ENCODE measurements at regions not wholly inside any gene's neighbourhood (a gene's known extent, or its start where the extent isn't known, plus 50 kb on each side); places are given as distances from the start of the nearest gene placed in this dataset.
"Not testable (repeated sequence)": the region's sequence is repeated elsewhere in the genome, so short reads cannot be mapped to it uniquely, and the experiment has no call there.

- DNase-seq (ENCODE audit: low read depth in 2 of 2): no peak
These were observed 477.3 kb downstream of the TSHZ3 start for GRCh38 chr19:30871979-30872378.

GRCh38 chr19:30870876-30871275, 478.4 kb downstream of the TSHZ3 start:
- DNase-seq (ENCODE audit: low read depth in 2 of 2): no peak

- no peak for DNase-seq (ENCODE audit: low read depth in 2 of 2)
These were observed 483.7 kb downstream of the TSHZ3 start for GRCh38 chr19:30865511-30865910.

GRCh38 chr19:30864391-30865215, 484.6 kb downstream of the TSHZ3 start:
- DNase-seq (ENCODE audit: low read depth in 2 of 2): no peak

- DNase-seq (ENCODE audit: low read depth in 2 of 2): no peak
These were observed 486.4 kb downstream of the TSHZ3 start for GRCh38 chr19:30862876-30863275.

GRCh38 chr19:30861919-30862318, 487.3 kb downstream of the TSHZ3 start:
- no peak for DNase-seq (ENCODE audit: low read depth in 2 of 2)

GRCh38 chr19:30857966-30858490, 485.8 kb downstream of the ZNF536 start:
- no peak for DNase-seq (ENCODE audit: low read depth in 2 of 2)

GRCh38 chr19:30857388-30857787, 485.2 kb downstream of the ZNF536 start:
- no peak for DNase-seq (ENCODE audit: low read depth in 2 of 2)

GRCh38 chr19:30856786-30857185, 484.6 kb downstream of the ZNF536 start:
- no peak for DNase-seq (ENCODE audit: low read depth in 2 of 2)

GRCh38 chr19:30856376-30856775, 484.2 kb downstream of the ZNF536 start:
- DNase-seq (ENCODE audit: low read depth in 2 of 2): no peak

- no peak for DNase-seq (ENCODE audit: low read depth in 2 of 2)
These were observed 483.3 kb downstream of the ZNF536 start for GRCh38 chr19:30855442-30855841.

GRCh38 chr19:30854661-30855060, 482.5 kb downstream of the ZNF536 start:
- no peak for DNase-seq (ENCODE audit: low read depth in 2 of 2)

- no peak for DNase-seq (ENCODE audit: low read depth in 2 of 2)
These were observed 482.0 kb downstream of the ZNF536 start for GRCh38 chr19:30854207-30854606.

GRCh38 chr19:30853036-30853435, 480.9 kb downstream of the ZNF536 start:
- no peak for DNase-seq (ENCODE audit: low read depth in 2 of 2)

- no peak for DNase-seq (ENCODE audit: low read depth in 2 of 2)
These were observed 480.0 kb downstream of the ZNF536 start for GRCh38 chr19:30852168-30852567.

- no peak for DNase-seq (ENCODE audit: low read depth in 2 of 2)
These were observed 479.5 kb downstream of the ZNF536 start for GRCh38 chr19:30851646-30852045.

GRCh38 chr19:30848636-30849425, 476.6 kb downstream of the ZNF536 start:
- no peak for DNase-seq (ENCODE audit: low read depth in 2 of 2)

- DNase-seq (ENCODE audit: low read depth in 2 of 2): no peak
These were observed 473.9 kb downstream of the ZNF536 start for GRCh38 chr19:30846102-30846501.

- no peak for DNase-seq (ENCODE audit: low read depth in 2 of 2)
These were observed 470.7 kb downstream of the ZNF536 start for GRCh38 chr19:30842926-30843325.

- DNase-seq (ENCODE audit: low read depth in 2 of 2): no peak
These were observed 469.8 kb downstream of the ZNF536 start for GRCh38 chr19:30841934-30842333.

GRCh38 chr19:30830875-30831274, 458.7 kb downstream of the ZNF536 start:
- no peak for DNase-seq (ENCODE audit: low read depth in 2 of 2)

GRCh38 chr19:30825505-30825904, 453.3 kb downstream of the ZNF536 start:
- DNase-seq (ENCODE audit: low read depth in 2 of 2): not testable (repeated sequence)

GRCh38 chr19:30824809-30825208, 452.6 kb downstream of the ZNF536 start:
- no peak for DNase-seq (ENCODE audit: low read depth in 2 of 2)

Measured in stimulated activated CD8-positive, alpha-beta memory T cell treated with anti-CD3 and anti-CD28 coated beads, Interleukin-7, amount 100 ng/mL, for 1 hour (primary cell).